ENCODE measurements at regions not wholly inside any gene's neighbourhood (a gene's known extent, or its start where the extent isn't known, plus 50 kb on each side); places are given as distances from the start of the nearest gene placed in this dataset.

DNA sequence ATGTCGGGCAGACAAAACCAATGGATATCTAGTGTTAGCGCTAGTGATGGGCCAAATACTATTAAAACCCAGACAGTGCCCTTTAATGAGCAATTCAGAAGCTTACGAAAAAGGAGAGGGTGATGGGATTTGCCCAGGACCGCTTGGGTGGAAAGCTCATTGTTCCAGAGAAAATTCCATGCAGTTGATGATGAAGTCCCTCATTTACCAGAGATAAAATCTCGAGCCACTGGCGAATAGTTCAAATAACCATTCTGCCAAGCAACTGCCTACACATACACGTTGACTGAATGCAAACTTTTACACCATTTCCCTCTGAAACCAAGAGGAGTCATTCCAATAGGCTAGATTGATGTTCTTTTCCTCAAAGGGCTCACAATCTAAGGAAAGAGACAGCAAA, 73.6 kb upstream of the ARL4C start:
- TF ChIP-seq, protein P1, sequence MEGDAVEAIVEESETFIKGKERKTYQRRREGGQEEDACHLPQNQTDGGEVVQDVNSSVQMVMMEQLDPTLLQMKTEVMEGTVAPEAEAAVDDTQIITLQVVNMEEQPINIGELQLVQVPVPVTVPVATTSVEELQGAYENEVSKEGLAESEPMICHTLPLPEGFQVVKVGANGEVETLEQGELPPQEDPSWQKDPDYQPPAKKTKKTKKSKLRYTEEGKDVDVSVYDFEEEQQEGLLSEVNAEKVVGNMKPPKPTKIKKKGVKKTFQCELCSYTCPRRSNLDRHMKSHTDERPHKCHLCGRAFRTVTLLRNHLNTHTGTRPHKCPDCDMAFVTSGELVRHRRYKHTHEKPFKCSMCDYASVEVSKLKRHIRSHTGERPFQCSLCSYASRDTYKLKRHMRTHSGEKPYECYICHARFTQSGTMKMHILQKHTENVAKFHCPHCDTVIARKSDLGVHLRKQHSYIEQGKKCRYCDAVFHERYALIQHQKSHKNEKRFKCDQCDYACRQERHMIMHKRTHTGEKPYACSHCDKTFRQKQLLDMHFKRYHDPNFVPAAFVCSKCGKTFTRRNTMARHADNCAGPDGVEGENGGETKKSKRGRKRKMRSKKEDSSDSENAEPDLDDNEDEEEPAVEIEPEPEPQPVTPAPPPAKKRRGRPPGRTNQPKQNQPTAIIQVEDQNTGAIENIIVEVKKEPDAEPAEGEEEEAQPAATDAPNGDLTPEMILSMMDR (IDR thresholded peaks at IDR 0.05; ENCODE audit: insufficient read depth, low read depth, low read length, missing control alignments), result no peak
- H3K4me3 ChIP-seq (ENCODE audit: low read length), result no peak overlapping the region
- DNase-seq (ENCODE audit: low read depth), result no peak

DNA sequence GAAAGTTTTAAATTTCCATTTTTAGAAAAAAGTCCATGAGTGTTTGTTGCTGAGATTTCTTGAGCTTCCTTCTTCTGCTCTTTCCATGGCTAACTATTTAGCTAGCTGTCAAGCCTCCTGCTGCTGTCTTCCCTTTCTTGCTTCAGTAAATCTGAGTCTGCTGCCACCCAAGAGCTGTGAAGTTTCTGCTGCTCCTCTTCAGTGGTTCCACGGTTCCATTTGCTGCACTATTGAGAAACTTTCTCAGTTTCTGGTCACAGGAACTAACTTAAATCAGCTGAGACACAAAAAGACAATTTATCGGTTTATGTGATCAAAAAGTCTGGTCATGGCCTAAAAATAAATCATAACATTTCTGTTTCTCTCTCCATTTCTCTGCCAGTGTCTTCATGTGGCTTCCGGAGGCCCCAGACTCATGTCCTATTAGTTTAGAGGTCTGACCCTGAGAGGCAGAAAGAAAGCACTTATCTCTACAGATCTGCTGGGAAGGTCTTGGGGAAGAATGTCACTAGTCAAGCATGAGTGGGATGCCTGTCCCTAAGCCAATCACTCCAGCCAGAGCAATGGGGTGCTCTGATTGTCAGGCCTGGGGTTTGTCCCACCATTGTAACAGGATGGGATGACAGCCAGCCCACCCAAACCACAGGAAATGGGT, 73.0 kb upstream of the ARL4C start:
- H3K4me3 ChIP-seq (ENCODE audit: low read length), result no peak overlapping the region
- TF ChIP-seq, protein P1 (IDR thresholded peaks at IDR 0.05; ENCODE audit: insufficient read depth, low read depth, low read length, missing control alignments), result no peak
- no peak for DNase-seq (ENCODE audit: low read depth)

DNA sequence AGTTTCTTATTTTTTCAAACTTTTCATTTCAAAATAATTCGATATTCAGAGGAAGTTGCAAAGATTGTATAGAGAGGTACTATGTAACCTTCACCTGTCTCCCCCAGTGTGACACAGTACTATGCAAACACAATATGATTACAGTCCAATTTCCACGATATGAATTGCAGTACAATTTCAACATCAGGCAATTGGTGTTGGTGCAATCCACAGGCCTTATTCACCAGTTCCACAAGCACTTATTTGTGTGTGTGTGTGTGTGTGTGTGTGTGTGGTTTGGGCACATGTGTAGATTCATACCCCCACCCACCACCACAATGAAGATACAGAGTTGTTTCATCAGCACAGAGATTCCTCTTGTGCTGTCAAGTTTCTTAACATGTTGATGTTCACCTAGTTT, 69.7 kb upstream of the ARL4C start:
- TF ChIP-seq, protein P1 (IDR thresholded peaks at IDR 0.05; ENCODE audit: insufficient read depth, low read depth, low read length, missing control alignments), result no peak
- no peak overlapping the region for H3K4me3 ChIP-seq (ENCODE audit: low read length)
- no peak for DNase-seq (ENCODE audit: low read depth)

DNA sequence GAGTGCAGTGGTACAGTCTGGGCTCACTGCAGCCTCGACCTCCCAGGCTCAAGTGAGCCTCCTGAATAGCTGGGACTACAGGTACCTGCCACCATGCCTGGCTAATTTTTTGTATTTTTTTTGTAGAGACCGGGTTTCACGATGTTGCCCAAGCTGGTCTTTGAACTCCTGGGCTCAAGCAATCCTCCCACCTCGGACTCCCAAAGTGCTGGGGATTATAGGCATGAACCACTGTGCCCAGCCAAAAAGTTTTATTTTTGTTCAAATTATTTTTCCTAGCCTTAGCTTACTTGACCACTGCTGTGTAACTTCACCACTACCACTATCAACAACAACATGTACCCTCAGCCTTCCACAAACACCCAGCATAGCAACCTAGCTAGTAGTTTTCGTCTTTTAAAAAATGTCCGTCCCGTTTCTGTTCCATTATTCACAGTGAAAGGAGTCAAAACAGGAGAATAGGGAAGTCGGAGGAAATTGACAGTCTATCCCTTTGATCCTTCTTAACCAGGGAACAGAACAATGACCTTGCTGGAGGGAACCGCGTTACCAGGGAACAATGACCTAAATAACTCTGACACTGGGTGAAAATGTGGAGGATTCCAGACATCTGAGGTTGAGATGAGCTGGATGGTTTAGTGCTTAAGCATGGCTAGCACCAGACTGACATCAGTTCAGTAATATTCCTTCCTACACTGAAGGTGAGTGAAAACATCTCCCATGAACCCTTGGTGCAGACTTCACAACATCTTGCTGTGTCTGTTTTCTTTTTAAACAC, 69.2 kb upstream of the ARL4C start:
- TF ChIP-seq, protein P1 (IDR thresholded peaks at IDR 0.05; ENCODE audit: insufficient read depth, low read depth, low read length, missing control alignments), result no peak
- no peak overlapping the region for H3K4me3 ChIP-seq (ENCODE audit: low read length)
- DNase-seq (ENCODE audit: low read depth), result no peak

DNA sequence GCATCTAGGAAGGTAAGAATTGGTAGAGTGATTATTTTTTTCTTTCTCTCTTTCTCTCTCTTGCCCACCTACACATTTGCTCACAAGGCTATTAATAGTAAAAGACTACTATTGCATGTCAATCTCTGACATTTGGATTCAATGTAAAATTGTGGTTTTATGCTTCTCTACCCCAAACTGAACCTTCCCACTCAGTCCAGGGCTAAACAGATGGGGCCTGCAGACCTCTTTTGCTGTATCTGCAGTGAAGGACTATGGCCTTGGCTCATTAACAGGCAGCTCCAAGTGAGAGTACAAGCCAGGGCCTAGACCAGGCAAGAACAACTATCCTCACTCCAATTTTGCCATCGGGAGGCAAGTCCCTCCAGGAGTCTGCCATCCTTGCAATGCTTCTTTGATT, 68.3 kb upstream of the ARL4C start:
- no peak for DNase-seq (ENCODE audit: low read depth)

DNA sequence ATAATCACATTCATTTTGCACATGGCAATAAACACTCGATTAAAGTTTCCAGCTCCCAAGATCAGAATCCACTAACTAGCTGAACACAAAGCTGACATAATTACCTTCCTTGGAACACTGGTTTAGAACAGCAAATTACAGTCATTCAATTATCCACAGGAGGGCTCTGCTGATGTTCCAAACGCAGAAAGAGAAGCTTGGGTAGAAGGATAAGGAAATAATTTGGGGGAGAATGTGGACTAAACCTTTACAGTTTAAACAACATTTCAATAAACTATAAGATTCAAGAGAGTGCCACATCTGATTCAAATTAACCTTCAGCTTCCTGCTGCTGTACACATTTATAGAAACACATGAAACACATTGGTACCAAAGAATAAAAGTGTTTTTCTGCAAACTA, 67.8 kb upstream of the ARL4C start:
- H3K4me3 ChIP-seq (ENCODE audit: low read length), result no peak overlapping the region
- no peak for DNase-seq (ENCODE audit: low read depth)
- TF ChIP-seq, protein P1 (IDR thresholded peaks at IDR 0.05; ENCODE audit: insufficient read depth, low read depth, low read length, missing control alignments), result no peak

More for the DNA sequence above, 68.3 kb upstream of the ARL4C start:
- no peak overlapping the region for H3K4me3 ChIP-seq (ENCODE audit: low read length)
- TF ChIP-seq, protein P1 (IDR thresholded peaks at IDR 0.05; ENCODE audit: insufficient read depth, low read depth, low read length, missing control alignments), result no peak
